ENCODE measurements at regions not wholly inside any gene's neighbourhood (a gene's known extent, or its start where the extent isn't known, plus 50 kb on each side); places are given as distances from the start of the nearest gene placed in this dataset.

- CTCF ChIA-PET = no interaction called here
- POLR2A ChIA-PET = no interaction called here
- DNase-seq (ENCODE audit: extremely low spot score) = no peak
- TF ChIP-seq SUZ12 (IDR thresholded peaks at IDR 0.05) (no peak), CTBP1 (IDR thresholded peaks at IDR 0.05; ENCODE audit: borderline replicate concordance) (no peak)
Observed at GRCh38 chr5:105954341-105954740, 1716.4 kb downstream of the EFNA5 start.

GRCh38 chr5:105953616-105954015 is 1717.1 kb downstream of the EFNA5 start:
- CTCF ChIA-PET = no interaction called here
- POLR2A ChIA-PET = no interaction called here
- no peak for TF ChIP-seq ARNT (IDR thresholded peaks at IDR 0.05)
- TF ChIP-seq L3MBTL2 (conservative IDR thresholded peaks at IDR 0.05) = no peak
- TF ChIP-seq CTBP1 (IDR thresholded peaks at IDR 0.05; ENCODE audit: borderline replicate concordance) = no peak
- DNase-seq (ENCODE audit: extremely low spot score) = no peak

- no peak for DNase-seq (ENCODE audit: extremely low spot score)
- POLR2A ChIA-PET = no interaction called here
- no peak for TF ChIP-seq SUZ12 (IDR thresholded peaks at IDR 0.05)
- TF ChIP-seq L3MBTL2 (conservative IDR thresholded peaks at IDR 0.05) = no peak
- no peak for TF ChIP-seq ELF4 (IDR thresholded peaks at IDR 0.05)
- TF ChIP-seq LEF1 (IDR thresholded peaks at IDR 0.05; ENCODE audit: borderline replicate concordance) = no peak
- TF ChIP-seq ARNT (IDR thresholded peaks at IDR 0.05) = no peak
- TF ChIP-seq NFRKB (IDR thresholded peaks at IDR 0.05) = no peak
- no peak for TF ChIP-seq SP1 (IDR thresholded peaks at IDR 0.05)
- TF ChIP-seq FOXK2 (IDR thresholded peaks at IDR 0.05) = no peak
- TF ChIP-seq BHLHE40 (IDR thresholded peaks at IDR 0.05; ENCODE audit: borderline replicate concordance) = no peak
- TF ChIP-seq TARDBP (IDR thresholded peaks at IDR 0.05) = no peak
- no peak for TF ChIP-seq HDGF (IDR thresholded peaks at IDR 0.05; ENCODE audit: borderline replicate concordance)
- no peak for TF ChIP-seq FOXM1 (IDR thresholded peaks at IDR 0.05; ENCODE audit: borderline replicate concordance)
- TF ChIP-seq CTBP1 (IDR thresholded peaks at IDR 0.05; ENCODE audit: borderline replicate concordance) = no peak
- TF ChIP-seq FOXA1 (IDR thresholded peaks at IDR 0.05) = no peak
- TF ChIP-seq ZNF384 (IDR thresholded peaks at IDR 0.05) = no peak
- TF ChIP-seq PKNOX1 (IDR thresholded peaks at IDR 0.05) = no peak
- CTCF ChIA-PET = no interaction called here
Observed at GRCh38 chr5:105952875-105953274, 1717.9 kb downstream of the EFNA5 start.

GRCh38 chr5:105947461-105947860 is 1723.3 kb downstream of the EFNA5 start:
- ChIA-PET POLR2A (no interaction called here), CTCF (no interaction called here)
- DNase-seq (ENCODE audit: extremely low spot score) = no peak
- TF ChIP-seq ELF4 (IDR thresholded peaks at IDR 0.05) (no peak), CTBP1 (IDR thresholded peaks at IDR 0.05; ENCODE audit: borderline replicate concordance) (no peak), ZNF384 (IDR thresholded peaks at IDR 0.05) (no peak), HDGF (IDR thresholded peaks at IDR 0.05; ENCODE audit: borderline replicate concordance) (no peak), FOXK2 (IDR thresholded peaks at IDR 0.05) (no peak), PKNOX1 (IDR thresholded peaks at IDR 0.05) (no peak), NFRKB (IDR thresholded peaks at IDR 0.05) (no peak), FOXA1 (IDR thresholded peaks at IDR 0.05) (no peak), BHLHE40 (IDR thresholded peaks at IDR 0.05; ENCODE audit: borderline replicate concordance) (no peak), TARDBP (IDR thresholded peaks at IDR 0.05) (no peak), LEF1 (IDR thresholded peaks at IDR 0.05; ENCODE audit: borderline replicate concordance) (no peak), SP1 (IDR thresholded peaks at IDR 0.05) (no peak), ARNT (IDR thresholded peaks at IDR 0.05) (no peak), SUZ12 (IDR thresholded peaks at IDR 0.05) (no peak), FOXM1 (IDR thresholded peaks at IDR 0.05; ENCODE audit: borderline replicate concordance) (no peak), L3MBTL2 (conservative IDR thresholded peaks at IDR 0.05) (no peak)

GRCh38 chr5:105945203-105945972 is 1725.3 kb downstream of the EFNA5 start:
- ChIA-PET CTCF (no interaction called here), POLR2A (no interaction called here)
- no peak for DNase-seq (ENCODE audit: extremely low spot score)
- TF ChIP-seq PKNOX1 (IDR thresholded peaks at IDR 0.05) (no peak), FOXM1 (IDR thresholded peaks at IDR 0.05; ENCODE audit: borderline replicate concordance) (no peak), HDGF (IDR thresholded peaks at IDR 0.05; ENCODE audit: borderline replicate concordance) (no peak), FOXK2 (IDR thresholded peaks at IDR 0.05) (no peak), ZNF384 (IDR thresholded peaks at IDR 0.05) (no peak), NFRKB (IDR thresholded peaks at IDR 0.05) (no peak), BHLHE40 (IDR thresholded peaks at IDR 0.05; ENCODE audit: borderline replicate concordance) (no peak), ELF4 (IDR thresholded peaks at IDR 0.05) (no peak), ARNT (IDR thresholded peaks at IDR 0.05) (no peak), L3MBTL2 (conservative IDR thresholded peaks at IDR 0.05) (no peak), TARDBP (IDR thresholded peaks at IDR 0.05) (no peak)

GRCh38 chr5:105940181-105940580 is 1730.6 kb downstream of the EFNA5 start:
- no peak for TF ChIP-seq LEF1 (IDR thresholded peaks at IDR 0.05; ENCODE audit: borderline replicate concordance)
- no peak for DNase-seq (ENCODE audit: extremely low spot score)
- POLR2A ChIA-PET = no interaction called here
- CTCF ChIA-PET = no interaction called here

- no peak for DNase-seq (ENCODE audit: extremely low spot score)
- no peak for TF ChIP-seq SP1 (IDR thresholded peaks at IDR 0.05)
- TF ChIP-seq FOXM1 (IDR thresholded peaks at IDR 0.05; ENCODE audit: borderline replicate concordance) = no peak
- TF ChIP-seq TARDBP (IDR thresholded peaks at IDR 0.05) = no peak
- TF ChIP-seq ELF4 (IDR thresholded peaks at IDR 0.05) = no peak
- no peak for TF ChIP-seq HDGF (IDR thresholded peaks at IDR 0.05; ENCODE audit: borderline replicate concordance)
- TF ChIP-seq NFRKB (IDR thresholded peaks at IDR 0.05) = no peak
- ChIA-PET CTCF (no interaction called here), POLR2A (no interaction called here)
Observed at GRCh38 chr5:105934171-105934570, 1736.6 kb downstream of the EFNA5 start.

Measured in HEK293T (cell line).